ENCODE measurements at regions not wholly inside any gene's neighbourhood (a gene's known extent, or its start where the extent isn't known, plus 50 kb on each side); places are given as distances from the start of the nearest gene placed in this dataset.

DNA sequence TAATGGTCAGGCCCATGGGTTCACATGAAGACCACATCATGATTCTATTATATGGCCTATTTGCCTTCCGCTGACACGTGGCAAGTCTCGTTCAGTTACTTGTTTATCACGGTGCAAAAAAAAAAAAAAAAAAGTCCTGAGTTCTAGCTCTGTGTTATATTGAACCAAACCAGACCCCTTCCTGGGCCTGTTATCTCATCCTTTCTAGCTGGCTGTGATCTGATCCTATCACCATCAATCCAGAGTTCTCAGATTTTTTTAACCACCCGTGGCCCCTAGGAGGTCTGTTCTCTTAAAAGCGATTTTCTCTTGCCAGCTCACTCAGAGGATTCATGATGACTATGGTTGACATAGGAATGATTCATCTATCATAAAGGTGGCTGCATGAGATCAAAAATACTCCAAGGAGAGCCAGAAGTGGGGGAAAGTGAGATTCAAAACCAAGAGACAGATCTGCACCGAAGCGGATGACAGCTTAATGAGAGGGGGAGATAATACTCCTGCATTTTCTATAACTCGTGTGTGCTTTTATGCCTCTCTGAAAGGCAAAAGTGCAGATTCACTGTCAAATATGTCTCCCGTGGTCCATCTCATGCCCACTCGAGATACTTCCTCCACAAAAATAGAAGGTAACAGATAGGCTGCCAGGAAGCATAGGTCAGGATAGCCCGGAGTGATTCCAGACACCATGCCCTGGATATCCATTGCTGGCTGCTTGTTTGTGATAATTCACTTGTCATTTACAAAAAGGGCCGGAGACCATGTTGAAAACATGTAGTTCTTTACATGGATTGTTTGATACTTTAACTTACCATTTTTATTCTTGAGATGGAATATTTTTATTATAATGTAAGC lies 505.7 kb upstream of the KLHL29 start:
- no peak for TF ChIP-seq CTCF (IDR thresholded peaks at IDR 0.05; ENCODE audit: insufficient read depth, low read depth, low read length)
- CTCF ChIA-PET: no interaction called here
- H3K27me3 ChIP-seq (ENCODE audit: control insufficient read depth, insufficient read depth, low read length): no peaks in the 10 kb centered on the region
- H3K4me3 ChIP-seq (ENCODE audit: low read depth, low read length): no peak overlapping the region
- no peaks in the 10 kb centered on the region for H3K36me3 ChIP-seq (ENCODE audit: control insufficient read depth, insufficient read depth, low read length)
- DNase-seq (ENCODE audit: low read depth): no peak
- POLR2A ChIA-PET: no interaction called here

DNA sequence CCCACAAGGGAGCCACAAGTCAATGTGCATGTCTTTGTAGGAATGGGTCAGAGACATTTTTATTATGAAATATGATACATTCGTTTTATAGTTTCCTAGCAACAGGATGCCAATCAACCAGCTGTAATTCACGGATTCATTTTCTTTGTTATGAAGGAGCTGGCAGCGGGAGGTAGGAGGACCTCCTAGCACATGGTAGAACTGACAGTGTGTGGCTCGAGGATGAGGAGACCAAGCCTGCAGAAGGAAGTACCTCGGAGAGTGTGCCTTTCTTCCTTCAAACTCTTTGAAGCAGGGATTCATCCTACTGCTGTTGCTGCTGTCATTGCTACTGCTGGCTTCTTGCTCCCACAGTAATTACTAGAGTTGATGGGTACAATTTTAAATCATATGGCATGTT lies 504.8 kb upstream of the KLHL29 start:
- H3K27me3 ChIP-seq (ENCODE audit: control insufficient read depth, insufficient read depth, low read length): no peaks in the 10 kb centered on the region
- H3K36me3 ChIP-seq (ENCODE audit: control insufficient read depth, insufficient read depth, low read length): no peaks in the 10 kb centered on the region
- TF ChIP-seq CTCF (IDR thresholded peaks at IDR 0.05; ENCODE audit: insufficient read depth, low read depth, low read length): no peak
- CTCF ChIA-PET: no interaction called here
- H3K4me3 ChIP-seq (ENCODE audit: low read depth, low read length): no peak overlapping the region
- DNase-seq (ENCODE audit: low read depth): no peak
- POLR2A ChIA-PET: no interaction called here

GRCh38 chr2:22882011-22882410 lies 503.0 kb upstream of the KLHL29 start:
- Histone ChIP-seq H3K27me3 (ENCODE audit: control insufficient read depth, insufficient read depth, low read length) (no peaks in the 10 kb centered on the region), H3K4me3 (ENCODE audit: low read depth, low read length) (no peak overlapping the region), H3K36me3 (ENCODE audit: control insufficient read depth, insufficient read depth, low read length) (no peaks in the 10 kb centered on the region)
- POLR2A ChIA-PET: no interaction called here
- CTCF ChIA-PET: no interaction called here
- no peak for TF ChIP-seq CTCF (IDR thresholded peaks at IDR 0.05; ENCODE audit: insufficient read depth, low read depth, low read length)
- DNase-seq (ENCODE audit: low read depth): no peak

DNA sequence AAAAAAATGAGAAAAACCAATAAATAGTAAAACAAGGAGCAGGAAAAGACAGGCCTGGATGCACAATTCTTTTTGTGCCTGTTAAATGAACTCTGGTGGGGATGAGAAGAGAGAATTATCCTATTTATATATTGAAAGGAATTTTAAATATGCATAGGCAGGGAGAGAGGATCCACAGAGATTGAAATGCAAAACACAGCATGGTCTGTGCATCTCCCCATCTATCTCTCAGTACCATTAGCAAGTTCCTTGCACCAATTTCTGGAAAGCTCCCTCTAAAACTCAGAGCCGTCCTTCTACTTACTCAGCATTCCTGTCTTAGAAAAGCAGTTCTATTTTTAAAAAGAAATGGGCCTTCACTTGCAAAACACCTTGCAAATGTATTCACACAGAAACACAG lies 502.3 kb upstream of the KLHL29 start:
- Histone ChIP-seq H3K4me3 (ENCODE audit: low read depth, low read length) (no peak overlapping the region), H3K36me3 (ENCODE audit: control insufficient read depth, insufficient read depth, low read length) (no peaks in the 10 kb centered on the region), H3K27me3 (ENCODE audit: control insufficient read depth, insufficient read depth, low read length) (no peaks in the 10 kb centered on the region)
- POLR2A ChIA-PET: no interaction called here
- DNase-seq (ENCODE audit: low read depth): no peak
- no peak for TF ChIP-seq CTCF (IDR thresholded peaks at IDR 0.05; ENCODE audit: insufficient read depth, low read depth, low read length)
- CTCF ChIA-PET: no interaction called here

GRCh38 chr2:22883054-22883453 lies 501.9 kb upstream of the KLHL29 start:
- no peak for DNase-seq (ENCODE audit: low read depth)
- Histone ChIP-seq H3K27me3 (ENCODE audit: control insufficient read depth, insufficient read depth, low read length) (no peaks in the 10 kb centered on the region), H3K4me3 (ENCODE audit: low read depth, low read length) (no peak overlapping the region), H3K36me3 (ENCODE audit: control insufficient read depth, insufficient read depth, low read length) (no peaks in the 10 kb centered on the region)
- no peak for TF ChIP-seq CTCF (IDR thresholded peaks at IDR 0.05; ENCODE audit: insufficient read depth, low read depth, low read length)
- CTCF ChIA-PET: no interaction called here
- POLR2A ChIA-PET: no interaction called here

All from BJ (cell line).